Activated T-helper 17 cell treated with anti-CD3 and anti-CD28 coated beads, Interleukin-2, amount 50 U/mL, for 72 hours (primary cell): ENCODE measurements at regions not wholly inside any gene's neighbourhood (a gene's known extent, or its start where the extent isn't known, plus 50 kb on each side); places are given as distances from the start of the nearest gene placed in this dataset.

Experiments used
- ATAC-seq: fragments of 150-1000 bp; cut with Tn5 transposase; replicated peaks from 2 replicates; pipeline ENCODE4 v1.10.0; 2021; ENCODE audit warnings: mild to moderate bottlenecking, moderate library complexity
- H3K27ac Mint-ChIP-seq: one replicate; pipeline ENCODE4 v1.8.0; 2022; ENCODE audit warnings: mixed read lengths
- H3K27me3 Mint-ChIP-seq: one replicate; pipeline ENCODE4 v1.8.0; 2022; ENCODE audit warnings: mixed read lengths
- H3K36me3 Mint-ChIP-seq: one replicate; pipeline ENCODE4 v1.8.0; 2022; ENCODE audit warnings: low read depth, mild to moderate bottlenecking, mixed read lengths
- H3K4me1 Mint-ChIP-seq: one replicate; pipeline ENCODE4 v1.8.0; 2022; ENCODE audit warnings: mixed read lengths
- H3K4me3 Mint-ChIP-seq: one replicate; pipeline ENCODE4 v1.8.0; 2022; ENCODE audit warnings: mild to moderate bottlenecking, mixed read lengths
- H3K9me3 Mint-ChIP-seq: one replicate; pipeline ENCODE4 v1.8.0; 2022; ENCODE audit warnings: mixed read lengths

DNA sequence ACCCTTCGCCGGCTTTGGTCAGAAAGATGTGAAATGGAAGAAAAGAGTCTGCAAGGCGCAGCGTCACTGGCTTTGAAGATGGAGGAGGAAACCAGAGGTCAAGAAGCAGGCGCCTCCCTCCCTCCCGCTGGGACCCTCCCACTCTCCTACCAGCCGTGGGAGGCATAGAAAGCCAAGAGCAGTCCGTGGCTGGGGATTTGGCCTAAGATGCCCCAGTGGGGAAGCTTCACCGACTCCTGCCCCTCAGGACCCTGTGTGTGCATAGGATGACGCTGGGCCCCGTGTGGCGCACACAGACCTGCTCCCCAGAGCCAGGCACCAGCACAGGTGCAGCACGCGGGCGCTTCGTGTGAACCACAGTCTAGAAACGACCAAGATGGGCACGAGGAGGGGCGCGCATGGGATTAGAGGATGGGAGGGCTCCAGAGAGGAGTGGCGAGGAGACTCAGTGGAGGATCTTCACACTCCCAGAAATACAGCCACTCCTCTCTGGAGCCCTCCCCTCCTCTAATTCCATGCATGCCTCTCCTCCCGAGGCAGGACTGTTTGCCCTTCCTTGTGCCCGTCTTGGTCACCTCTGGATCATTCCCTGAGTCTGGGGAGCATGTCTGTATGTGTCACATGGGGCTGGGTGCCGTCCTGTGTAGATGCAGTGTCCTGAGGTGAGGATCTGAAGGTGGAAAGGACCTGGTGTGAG, 194.3 kb downstream of the TEX29 start:
- Mint-ChIP-seq H3K27ac (no peak overlapping the region), H3K4me1 (no peaks in the 10 kb centered on the region), H3K36me3 (no peaks in the 10 kb centered on the region), H3K4me3 (no peak overlapping the region), H3K9me3 (no peaks in the 10 kb centered on the region), H3K27me3 (peaks cover 8% of the 10 kb centered on the region)
- no peak for ATAC-seq

DNA sequence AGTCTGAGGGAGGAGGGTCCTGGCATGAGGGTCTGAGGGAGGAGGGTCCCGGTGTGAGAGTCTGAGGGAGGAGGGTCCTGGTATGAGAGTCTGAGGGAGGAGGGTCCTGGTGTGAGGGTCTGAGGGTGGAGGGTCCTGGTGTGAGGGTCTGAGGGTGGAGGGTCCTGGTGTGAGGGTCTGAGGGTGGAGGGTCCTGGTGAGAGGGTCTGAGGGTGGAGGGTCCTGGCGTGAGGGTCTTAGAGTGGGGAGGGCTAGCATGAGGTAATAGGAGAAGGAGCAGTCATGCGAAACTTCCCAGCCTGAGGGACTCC, 194.8 kb downstream of the TEX29 start:
- no peaks in the 10 kb centered on the region for H3K9me3 Mint-ChIP-seq

DNA sequence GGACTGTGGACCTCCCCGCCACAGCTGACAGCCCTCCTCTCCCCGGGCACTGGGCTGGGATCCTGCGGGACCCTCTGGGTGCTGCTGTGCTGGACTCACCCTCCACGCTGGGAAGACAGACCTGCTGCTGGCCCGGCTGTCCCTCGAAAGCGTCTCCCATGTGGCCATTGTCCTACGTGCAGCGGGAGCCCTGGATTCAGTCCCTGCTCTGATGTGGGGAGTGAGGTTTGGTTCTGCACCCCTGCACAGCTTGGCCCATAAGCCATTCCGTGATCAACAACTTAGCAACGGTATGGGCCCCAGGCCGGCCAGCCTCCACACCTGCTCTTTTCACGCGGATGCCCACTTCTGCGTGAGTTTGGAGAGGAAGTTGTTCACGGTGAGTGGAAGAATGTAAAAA, 195.2 kb downstream of the TEX29 start:
- Mint-ChIP-seq H3K36me3 (no peaks in the 10 kb centered on the region), H3K4me3 (no peak overlapping the region), H3K27ac (no peak overlapping the region), H3K27me3 (peaks cover 8% of the 10 kb centered on the region), H3K4me1 (no peaks in the 10 kb centered on the region), H3K9me3 (no peaks in the 10 kb centered on the region)
- ATAC-seq, result no peak

More for the DNA sequence above, 194.8 kb downstream of the TEX29 start:
- Mint-ChIP-seq H3K36me3 (no peaks in the 10 kb centered on the region), H3K4me3 (no peak overlapping the region), H3K4me1 (no peaks in the 10 kb centered on the region), H3K27ac (no peak overlapping the region), H3K27me3 (peaks cover 8% of the 10 kb centered on the region)
- no peak for ATAC-seq

DNA sequence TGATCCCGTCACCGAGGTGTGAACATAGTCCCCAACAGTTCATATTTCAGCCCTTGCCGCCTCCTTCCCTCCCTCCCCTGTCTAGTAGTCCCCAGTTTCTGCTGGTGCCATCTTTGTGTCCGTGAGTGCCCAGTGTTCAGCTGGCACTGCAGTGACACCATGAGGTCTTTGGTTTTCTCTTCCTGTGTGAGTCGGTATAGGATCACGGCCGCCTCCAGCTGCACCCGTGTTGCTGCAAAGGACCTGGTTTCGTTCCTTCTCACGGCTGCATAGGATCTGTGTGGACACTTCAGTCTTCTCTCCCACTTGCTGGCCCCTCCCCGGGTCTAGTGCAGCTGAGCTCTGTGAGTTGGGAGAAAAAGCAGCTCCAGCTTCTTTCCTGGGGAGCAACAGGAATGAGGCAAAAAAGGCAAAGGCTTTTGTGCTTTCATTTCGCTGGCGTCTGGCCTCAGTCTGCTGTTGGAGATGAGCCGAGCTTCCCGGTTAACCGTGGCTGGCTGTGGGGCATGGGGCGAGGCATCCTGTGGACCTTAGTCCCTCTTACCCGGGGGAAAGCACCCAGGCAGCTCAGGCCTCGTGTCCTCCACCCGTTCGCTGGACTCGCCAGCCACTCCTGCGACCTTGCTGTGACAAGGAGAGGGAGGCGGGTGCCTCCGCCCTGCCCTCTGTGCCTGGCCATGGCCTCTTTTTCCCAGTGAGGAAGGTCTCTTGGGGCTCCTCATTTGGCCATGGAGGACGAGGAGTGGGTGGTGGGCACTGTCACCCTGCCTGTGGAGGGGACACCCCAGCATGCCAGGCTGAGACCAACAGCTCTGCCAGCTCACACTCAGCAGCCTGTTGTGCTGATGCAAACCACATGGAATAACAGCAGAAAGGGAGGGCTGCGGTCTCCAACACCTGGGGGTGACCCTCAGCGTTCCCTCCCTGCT, 196.5 kb downstream of the TEX29 start:
- ATAC-seq, result no peak
- Mint-ChIP-seq H3K36me3 (no peaks in the 10 kb centered on the region), H3K4me3 (no peak overlapping the region), H3K4me1 (no peaks in the 10 kb centered on the region), H3K9me3 (no peaks in the 10 kb centered on the region), H3K27me3 (peaks cover 11% of the 10 kb centered on the region), H3K27ac (no peak overlapping the region)

DNA sequence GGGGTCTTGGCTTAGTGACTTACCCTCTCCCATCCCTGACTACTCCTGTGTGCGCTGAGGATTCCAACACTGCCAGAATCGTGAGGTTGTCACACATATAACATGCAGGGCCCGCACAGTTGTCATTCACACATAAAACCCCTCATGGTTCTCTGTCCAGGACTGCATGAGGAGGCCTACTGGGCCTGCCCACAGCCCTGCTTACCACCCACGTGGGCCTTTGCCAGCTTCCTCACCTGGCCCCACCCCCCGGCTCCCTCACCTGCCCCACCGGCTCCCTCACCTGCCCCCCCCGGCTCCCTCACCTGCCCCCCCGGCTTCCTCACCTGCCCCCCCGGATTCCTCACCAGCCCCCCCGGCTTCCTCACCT, 197.2 kb downstream of the TEX29 start:
- no peak for ATAC-seq
- Mint-ChIP-seq H3K9me3 (no peaks in the 10 kb centered on the region), H3K27ac (no peak overlapping the region), H3K4me3 (no peak overlapping the region), H3K36me3 (no peaks in the 10 kb centered on the region), H3K27me3 (peaks cover 13% of the 10 kb centered on the region), H3K4me1 (no peaks in the 10 kb centered on the region)

DNA sequence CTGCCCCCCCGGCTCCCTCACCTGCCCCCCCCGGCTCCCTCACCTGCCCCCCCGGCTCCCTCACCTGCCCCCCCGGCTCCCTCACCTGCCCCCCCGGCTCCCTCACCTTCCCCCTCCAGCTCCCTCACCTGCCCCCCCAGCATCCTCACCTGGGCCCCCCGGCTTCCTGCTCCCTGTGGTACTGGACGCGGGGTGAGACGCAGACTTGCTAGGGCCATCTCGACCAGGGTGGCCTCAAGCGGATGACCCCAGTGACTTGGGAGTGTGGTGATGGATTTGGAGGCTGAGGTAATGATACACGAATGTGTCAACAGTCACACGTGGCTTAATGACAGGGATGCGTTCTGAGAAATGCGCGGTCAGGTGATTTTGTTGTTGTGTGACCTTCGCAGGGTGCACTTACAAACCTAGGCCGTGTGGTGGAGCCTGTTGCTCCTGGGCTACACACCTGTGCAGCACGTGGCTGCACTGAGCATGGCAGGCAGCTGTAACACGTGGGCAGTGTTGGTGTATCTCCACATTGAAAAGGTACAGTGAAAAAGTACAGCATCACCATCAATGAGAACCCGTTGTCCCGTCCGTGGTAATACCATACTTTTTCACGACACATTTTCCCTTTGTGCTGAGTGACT, 197.8 kb downstream of the TEX29 start:
- no peaks in the 10 kb centered on the region for H3K4me1 Mint-ChIP-seq
- no peak overlapping the region for H3K27ac Mint-ChIP-seq
- H3K27me3 Mint-ChIP-seq, result peaks cover 13% of the 10 kb centered on the region
- H3K4me3 Mint-ChIP-seq, result no peak overlapping the region
- H3K9me3 Mint-ChIP-seq, result no peaks in the 10 kb centered on the region
- H3K36me3 Mint-ChIP-seq, result no peaks in the 10 kb centered on the region
- no peak for ATAC-seq

DNA sequence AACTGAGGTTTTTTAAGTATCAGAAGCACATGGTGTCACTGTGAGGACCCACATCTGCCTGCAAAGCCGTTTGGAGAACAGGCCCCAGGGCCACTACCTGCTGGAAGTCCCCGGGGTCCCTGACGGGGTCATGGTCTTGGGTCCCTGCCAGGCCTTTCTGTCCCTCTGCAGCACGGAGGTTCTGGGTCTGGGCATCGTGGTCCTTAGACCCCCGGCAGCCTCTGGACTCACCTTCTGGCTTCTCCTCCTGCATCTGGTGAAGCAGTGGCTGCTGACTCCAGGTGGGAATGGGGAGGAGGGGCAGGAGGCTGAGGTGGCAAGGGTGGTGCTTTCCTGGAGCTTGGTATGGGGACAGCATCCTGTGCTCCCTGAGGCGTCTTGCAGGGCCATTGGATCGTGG, 198.6 kb downstream of the TEX29 start:
- no peaks in the 10 kb centered on the region for H3K9me3 Mint-ChIP-seq
- no peak overlapping the region for H3K27ac Mint-ChIP-seq
- no peaks in the 10 kb centered on the region for H3K4me1 Mint-ChIP-seq
- no peak overlapping the region for H3K4me3 Mint-ChIP-seq
- peaks cover 13% of the 10 kb centered on the region for H3K27me3 Mint-ChIP-seq
- no peaks in the 10 kb centered on the region for H3K36me3 Mint-ChIP-seq
- no peak for ATAC-seq

DNA sequence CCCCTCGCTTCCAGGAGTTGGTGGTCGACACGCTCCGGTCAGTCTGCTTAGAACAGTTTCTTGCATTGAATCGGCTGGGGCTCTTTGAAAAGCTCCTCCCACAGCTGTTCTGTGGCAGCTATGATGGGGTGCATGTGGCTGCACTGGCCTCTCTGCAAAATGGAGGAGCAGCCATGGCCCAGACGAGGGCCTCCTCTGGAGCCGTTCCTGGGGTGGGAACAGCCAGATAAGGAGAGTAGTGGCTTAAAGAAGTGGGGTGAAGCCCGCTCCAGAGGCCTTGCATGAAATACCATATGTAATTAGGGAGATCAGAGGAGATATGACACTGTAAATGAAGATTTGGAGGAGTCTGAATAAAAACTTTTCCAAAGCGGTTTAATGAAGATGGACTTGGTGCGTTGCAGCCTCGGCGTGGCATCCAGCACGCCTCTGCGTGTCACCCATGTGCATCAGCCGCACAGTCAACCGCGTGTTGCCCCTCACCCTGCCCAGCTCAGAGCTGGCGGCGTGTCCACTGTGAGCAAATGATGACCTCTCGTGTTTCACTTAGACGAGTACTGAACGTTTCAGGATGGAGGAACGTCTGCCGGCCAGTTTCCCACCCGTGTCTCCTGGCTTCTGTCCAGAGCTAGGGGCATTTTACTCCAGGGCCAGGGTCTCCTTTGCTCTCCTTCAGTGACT, 199.2 kb downstream of the TEX29 start:
- Mint-ChIP-seq H3K4me3 (no peak overlapping the region), H3K36me3 (no peaks in the 10 kb centered on the region), H3K4me1 (no peaks in the 10 kb centered on the region), H3K27me3 (peaks cover 13% of the 10 kb centered on the region), H3K9me3 (no peaks in the 10 kb centered on the region), H3K27ac (no peak overlapping the region)
- no peak for ATAC-seq

DNA sequence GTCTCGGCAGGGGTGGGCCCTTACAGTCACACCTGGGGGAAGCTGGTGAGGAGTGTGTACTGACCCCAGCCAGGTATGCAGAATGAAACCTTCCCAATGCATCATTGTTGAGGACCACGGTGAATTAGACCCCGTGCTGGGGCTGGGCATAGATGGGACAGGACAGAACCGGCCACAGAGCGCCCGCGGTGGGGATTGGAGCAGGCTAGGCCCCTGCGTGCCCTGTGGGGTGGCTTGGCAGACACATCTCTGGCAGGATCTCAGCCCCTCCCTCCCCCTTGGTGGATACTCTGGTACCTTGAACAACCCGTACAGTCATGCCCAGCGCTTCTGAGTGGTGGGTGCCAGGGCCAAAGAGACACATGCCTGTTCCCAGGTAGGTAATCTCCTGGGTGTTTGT, 200.6 kb downstream of the TEX29 start:
- ATAC-seq, result no peak
- Mint-ChIP-seq H3K4me3 (no peak overlapping the region), H3K4me1 (no peaks in the 10 kb centered on the region), H3K27ac (no peak overlapping the region), H3K36me3 (no peaks in the 10 kb centered on the region), H3K9me3 (no peaks in the 10 kb centered on the region), H3K27me3 (peaks cover 9% of the 10 kb centered on the region)

DNA sequence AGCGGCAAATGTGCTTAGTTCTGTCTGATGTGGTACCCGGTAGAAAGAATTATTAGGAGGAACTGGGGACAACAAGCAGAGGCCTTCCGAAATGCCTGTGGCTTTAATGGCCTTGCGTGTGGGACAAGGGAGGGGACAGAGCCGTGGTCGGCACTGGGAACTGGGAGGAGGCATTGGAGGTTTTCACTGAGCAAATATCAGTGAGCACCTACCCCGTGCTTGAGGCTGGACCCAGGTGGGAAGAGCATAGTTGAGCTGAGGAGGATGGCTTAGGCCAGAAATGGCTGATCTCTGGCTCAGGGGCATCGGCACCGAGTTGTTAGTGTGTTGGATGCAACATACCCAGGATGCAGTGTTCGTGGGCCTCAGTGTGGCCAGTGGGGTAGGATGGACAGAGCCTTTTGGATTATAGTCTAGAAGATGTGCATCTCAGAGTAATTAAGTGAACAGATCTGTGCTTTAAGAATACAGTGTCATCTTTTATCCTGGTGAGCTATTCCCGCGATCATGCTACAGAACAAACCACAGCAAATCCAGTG, 201.3 kb downstream of the TEX29 start:
- Mint-ChIP-seq H3K36me3 (no peaks in the 10 kb centered on the region), H3K9me3 (no peaks in the 10 kb centered on the region), H3K27me3 (peaks cover 9% of the 10 kb centered on the region), H3K27ac (no peak overlapping the region), H3K4me1 (no peaks in the 10 kb centered on the region), H3K4me3 (no peak overlapping the region)
- no peak for ATAC-seq

DNA sequence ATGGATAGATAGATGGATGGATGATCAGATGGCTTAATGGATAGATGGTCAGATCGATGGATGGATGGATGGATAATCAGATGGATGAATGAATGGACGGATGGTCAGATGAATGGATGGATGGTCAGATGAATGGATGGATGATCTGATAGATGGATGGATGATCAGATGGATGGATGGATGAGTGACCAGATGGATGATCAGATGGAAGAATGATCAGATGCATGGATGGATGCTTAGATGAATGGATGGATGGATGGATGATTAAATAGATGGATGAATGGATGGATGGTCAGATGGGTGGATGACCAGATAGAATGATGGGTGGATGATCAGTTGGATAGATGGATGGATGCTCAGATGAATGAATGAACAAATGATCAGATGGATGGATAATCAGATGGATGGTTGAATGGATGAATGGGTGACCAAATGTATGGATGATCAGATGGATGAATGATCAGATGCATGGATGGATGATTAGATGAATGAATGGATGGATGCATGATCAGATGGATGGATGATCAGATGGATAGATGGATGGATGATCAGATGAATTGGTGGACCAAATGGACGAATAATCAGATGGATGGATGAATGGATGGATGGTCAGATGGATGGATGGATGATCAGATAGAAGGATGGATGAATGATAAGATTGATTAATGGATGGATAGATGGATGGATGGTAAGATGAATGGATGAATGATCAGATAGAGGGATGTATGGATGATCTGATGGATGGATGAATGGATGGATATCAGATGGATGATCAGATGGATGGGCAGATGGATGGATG, 205.1 kb downstream of the TEX29 start:
- Mint-ChIP-seq H3K36me3 (no peaks in the 10 kb centered on the region), H3K27ac (no peak overlapping the region), H3K4me3 (no peak overlapping the region), H3K4me1 (no peaks in the 10 kb centered on the region), H3K9me3 (no peaks in the 10 kb centered on the region), H3K27me3 (peaks cover 13% of the 10 kb centered on the region)
- ATAC-seq, result no peak

DNA sequence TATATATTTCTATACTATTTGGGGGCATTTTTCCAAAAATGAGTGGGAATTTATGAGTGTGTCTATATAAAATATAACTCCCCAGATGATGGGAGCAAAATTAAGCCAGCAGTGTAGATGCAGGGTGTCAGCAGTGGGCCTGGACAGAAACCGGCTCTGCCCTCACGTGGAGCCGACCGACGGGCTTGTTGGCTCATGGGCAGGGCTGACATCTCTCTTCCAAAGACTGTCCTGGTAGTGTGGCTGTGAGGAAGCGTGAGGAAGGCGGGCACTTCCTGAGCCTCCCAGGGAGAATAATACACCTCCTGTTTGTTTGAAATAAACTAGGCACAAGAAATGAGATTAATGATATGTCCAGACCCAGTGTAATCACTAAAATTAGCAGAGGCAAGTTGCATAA, 206.5 kb downstream of the TEX29 start:
- no peak for ATAC-seq
- Mint-ChIP-seq H3K27ac (no peak overlapping the region), H3K9me3 (no peaks in the 10 kb centered on the region), H3K36me3 (no peaks in the 10 kb centered on the region), H3K4me1 (no peaks in the 10 kb centered on the region), H3K27me3 (peaks cover 12% of the 10 kb centered on the region), H3K4me3 (no peak overlapping the region)

DNA sequence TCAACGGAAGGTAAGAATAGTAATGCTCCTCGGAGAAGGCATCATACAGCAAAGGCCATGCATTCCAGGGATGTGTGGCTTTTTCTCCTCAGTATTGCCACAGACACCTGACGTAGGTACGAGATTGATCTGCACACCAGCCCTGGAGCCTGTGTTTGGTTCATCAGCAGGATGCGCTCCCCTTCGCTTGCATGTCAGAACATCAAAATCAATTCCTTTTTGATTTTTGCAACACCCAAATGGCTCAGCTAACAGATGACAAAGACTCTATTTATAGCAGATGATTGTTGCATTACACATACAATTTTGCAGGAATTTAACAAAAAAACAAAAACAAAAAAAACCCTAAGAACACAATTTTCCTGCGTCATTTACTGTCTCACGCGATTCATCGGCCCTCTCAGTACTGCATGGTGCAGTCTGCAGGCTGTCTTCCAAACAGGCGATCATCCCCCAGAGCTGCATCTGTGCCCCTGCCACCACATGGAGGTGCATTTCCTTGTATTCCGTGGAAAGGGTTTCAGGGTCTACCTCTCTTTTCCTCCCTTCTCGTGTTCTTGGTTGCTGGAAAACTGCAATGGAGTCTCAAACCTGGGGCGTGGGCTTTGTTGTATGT, 207.3 kb downstream of the TEX29 start:
- H3K27me3 Mint-ChIP-seq, result peaks cover 13% of the 10 kb centered on the region
- H3K27ac Mint-ChIP-seq, result no peak overlapping the region
- no peaks in the 10 kb centered on the region for H3K9me3 Mint-ChIP-seq
- H3K4me1 Mint-ChIP-seq, result no peaks in the 10 kb centered on the region
- H3K36me3 Mint-ChIP-seq, result no peaks in the 10 kb centered on the region
- no peak overlapping the region for H3K4me3 Mint-ChIP-seq
- ATAC-seq, result no peak
